HG02885 (cell line): ENCODE measurements at regions not wholly inside any gene's neighbourhood (a gene's known extent, or its start where the extent isn't known, plus 50 kb on each side); places are given as distances from the start of the nearest gene placed in this dataset.
"Not testable (repeated sequence)": the region's sequence is repeated elsewhere in the genome, so short reads cannot be mapped to it uniquely, and the experiment has no call there.

ENCODE experiments used
- ATAC-seq: cut with Tn5 transposase; IDR thresholded peaks from one replicate; pipeline ENCODE4 v1.9.1; 2021; ENCODE audit warnings: mild to moderate bottlenecking; ENCODE audit not compliant: unreplicated experiment, poor library complexity

DNA sequence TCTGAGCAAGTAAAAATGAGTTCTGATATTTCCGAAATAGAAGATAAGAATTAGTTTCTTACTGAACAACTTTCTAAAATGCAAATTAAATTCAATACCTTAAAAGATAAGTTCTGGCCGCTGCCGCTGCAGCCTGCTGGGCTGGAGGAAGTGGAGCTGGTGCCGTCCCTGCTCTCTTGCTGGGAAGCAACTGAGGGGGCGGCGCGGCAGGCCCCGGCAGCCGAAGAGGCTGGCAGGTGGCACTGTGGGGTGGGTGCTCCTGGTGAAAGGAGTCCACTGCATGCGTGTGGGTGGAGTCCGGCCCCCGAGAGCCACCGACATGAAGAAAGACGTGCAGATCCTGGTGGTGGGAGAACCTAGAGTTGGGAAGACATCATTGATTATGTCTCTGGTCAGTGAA is 89.5 kb upstream of the ZNF519 start:
- ATAC-seq: no peak

DNA sequence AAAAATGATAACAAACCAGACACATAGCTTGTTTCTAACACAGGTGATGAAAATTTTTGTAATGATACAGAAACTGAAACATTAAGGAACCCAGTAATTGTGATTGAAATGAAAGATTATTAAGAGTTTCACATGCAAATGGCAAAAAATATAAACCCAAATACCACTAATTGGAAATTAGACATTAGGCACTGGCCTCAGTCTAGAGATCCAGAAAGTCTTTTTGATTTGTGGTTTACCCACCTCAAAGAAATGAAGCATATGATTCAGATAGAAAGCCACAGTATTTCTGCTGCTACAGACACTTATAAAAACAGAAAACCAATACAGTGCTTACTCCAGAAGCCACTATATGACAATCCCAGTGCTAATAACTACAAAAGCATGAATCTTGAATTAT is 83.7 kb upstream of the ZNF519 start:
- not testable (repeated sequence) for ATAC-seq

DNA sequence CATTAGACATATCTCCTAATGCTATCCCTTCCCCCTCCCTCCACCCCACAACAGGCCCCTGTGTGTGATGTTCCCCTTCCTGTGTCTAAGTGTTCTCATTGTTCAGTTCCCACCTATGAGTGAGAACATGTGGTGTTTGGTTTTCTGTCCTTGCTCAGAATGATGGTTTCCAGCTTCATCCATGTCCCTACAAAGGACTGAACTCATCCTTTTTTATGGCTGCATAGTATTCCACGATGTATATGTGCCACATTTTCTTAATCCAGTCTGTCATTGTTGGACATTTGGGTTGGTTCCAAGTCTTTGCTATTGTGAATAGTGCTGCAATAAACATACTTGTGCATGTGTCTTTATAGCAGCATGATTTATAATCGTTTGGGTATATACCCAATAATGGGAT is 71.2 kb upstream of the ZNF519 start:
- not testable (repeated sequence) for ATAC-seq

DNA sequence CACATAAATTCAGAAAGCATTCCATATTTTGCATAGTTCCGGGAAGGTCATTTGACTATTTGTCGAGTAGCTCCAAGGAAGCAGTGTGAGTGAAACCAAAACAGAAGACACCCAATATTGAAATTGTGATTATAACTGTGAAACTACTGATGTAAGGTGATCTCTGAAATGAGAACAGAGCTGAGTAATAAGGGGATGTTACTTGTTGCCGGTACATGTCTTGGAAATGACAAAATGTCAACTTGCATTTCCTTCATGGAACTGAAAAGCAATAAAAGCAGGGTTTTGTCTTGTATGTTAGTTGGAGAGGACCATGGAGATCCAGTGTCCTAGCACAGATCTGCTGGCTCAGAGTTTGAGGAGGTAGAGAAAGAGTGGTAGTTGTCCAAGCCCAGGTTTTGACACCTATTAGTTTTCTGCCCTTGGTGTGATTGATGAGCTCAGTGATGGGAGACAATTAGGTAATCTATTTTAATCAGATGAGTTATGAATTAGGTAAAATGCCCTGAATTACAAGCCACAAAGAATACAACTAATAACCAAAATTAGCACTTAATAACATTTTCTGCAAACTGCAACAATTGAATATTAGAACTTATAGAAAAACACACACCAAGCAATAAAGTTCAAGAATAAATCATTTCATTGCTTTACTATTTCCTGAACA is 58.7 kb upstream of the ZNF519 start:
- peak; percentile 97 for ATAC-seq

DNA sequence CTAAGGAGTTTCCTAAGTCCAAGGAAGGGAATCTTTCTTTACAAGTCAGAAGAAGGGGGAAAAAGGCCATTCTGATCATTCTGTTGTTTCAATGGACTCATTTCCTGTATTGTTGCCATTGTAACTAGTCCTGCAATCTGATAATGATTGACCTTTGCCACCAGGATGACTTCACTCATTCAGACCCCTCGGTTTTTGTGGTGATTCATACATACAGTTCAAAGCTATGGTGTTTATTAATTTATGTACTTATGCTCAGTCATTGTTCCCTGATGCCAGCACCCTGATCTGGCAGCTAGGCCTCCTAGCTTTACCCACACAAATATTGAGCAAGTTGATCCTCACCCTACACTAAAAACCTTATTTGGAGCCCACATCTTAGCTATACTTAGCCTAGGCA is 57.6 kb upstream of the ZNF519 start:
- no peak for ATAC-seq

DNA sequence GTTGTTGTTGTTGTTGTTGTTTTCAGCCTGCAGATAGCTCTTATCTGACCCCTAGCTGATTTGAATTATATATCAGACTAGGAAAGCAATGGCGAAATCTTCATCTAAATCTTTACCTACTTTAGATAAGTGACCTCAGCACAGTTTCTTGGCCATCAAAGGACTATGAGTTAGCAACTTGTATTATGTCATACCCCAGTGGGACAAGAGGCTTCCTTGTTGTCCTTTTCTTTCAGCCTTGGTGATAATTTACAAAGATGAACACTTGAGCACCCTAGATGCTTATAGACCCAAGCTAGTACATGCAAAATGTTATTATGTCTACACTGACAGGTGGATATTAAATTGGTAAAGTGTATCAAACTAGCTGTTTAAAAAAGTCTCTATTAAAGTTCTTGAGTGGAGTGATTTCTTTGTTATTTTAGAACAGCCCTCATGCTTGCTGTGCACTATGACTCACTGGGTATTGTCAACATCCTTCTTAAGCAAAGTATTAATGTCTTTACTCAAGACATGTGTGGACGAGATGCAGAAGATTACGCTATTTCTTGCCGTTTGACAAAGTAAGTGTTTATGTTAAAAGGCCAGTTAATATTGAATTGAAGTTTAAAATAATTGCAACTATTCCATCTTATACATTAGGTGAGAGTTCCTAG is 56.6 kb upstream of the ZNF519 start:
- ATAC-seq: not testable (repeated sequence)
